ENCODE measurements at regions not wholly inside any gene's neighbourhood (a gene's known extent, or its start where the extent isn't known, plus 50 kb on each side); places are given as distances from the start of the nearest gene placed in this dataset.

DNA sequence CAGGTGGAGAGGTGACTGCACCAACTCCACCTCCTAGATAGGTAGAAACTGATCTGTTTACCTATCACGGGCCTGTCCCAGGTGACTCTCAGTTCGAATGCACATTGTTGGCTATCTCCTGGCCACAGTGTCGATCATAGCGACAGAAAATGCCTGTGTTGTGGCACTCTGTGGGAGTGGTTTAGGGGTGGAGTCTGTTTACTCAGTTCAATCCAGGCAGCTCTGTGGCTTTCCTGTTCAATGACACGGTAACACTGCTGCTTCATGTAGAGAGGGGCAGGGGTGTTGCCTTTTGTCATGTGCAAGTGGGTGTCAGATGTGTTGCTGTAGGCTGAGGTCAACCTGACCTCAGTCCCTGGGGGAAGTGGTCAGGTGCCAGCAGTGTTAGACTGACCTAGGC, 1602.4 kb downstream of the TECRL start:
- TF ChIP-seq, protein P1, sequence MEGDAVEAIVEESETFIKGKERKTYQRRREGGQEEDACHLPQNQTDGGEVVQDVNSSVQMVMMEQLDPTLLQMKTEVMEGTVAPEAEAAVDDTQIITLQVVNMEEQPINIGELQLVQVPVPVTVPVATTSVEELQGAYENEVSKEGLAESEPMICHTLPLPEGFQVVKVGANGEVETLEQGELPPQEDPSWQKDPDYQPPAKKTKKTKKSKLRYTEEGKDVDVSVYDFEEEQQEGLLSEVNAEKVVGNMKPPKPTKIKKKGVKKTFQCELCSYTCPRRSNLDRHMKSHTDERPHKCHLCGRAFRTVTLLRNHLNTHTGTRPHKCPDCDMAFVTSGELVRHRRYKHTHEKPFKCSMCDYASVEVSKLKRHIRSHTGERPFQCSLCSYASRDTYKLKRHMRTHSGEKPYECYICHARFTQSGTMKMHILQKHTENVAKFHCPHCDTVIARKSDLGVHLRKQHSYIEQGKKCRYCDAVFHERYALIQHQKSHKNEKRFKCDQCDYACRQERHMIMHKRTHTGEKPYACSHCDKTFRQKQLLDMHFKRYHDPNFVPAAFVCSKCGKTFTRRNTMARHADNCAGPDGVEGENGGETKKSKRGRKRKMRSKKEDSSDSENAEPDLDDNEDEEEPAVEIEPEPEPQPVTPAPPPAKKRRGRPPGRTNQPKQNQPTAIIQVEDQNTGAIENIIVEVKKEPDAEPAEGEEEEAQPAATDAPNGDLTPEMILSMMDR (IDR thresholded peaks at IDR 0.05; ENCODE audit: low read depth, low read length), result no peak
- H3K4me3 ChIP-seq (ENCODE audit: low read depth, low read length), result no peak overlapping the region

DNA sequence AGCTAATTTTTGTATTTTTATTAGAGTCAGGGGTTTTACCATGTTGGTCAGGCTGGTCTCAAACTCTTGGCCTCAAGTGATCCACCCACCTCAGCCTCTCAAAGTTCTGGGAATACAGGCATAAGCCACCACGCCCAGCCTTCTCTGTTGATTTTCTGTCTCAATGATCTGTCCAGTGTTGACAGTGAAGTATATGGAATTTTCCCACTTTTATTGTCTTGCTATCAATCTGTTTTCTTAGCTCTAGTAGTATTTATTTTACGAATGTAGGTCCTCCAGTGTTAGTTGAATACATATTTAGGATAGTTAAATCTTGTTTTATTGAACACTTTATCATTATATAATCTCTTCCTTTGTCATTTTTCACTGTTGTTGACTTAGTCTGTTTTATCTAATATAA, 1603.9 kb downstream of the ADGRL3 start:
- TF ChIP-seq, protein P1 (IDR thresholded peaks at IDR 0.05; ENCODE audit: low read depth, low read length), result no peak

DNA sequence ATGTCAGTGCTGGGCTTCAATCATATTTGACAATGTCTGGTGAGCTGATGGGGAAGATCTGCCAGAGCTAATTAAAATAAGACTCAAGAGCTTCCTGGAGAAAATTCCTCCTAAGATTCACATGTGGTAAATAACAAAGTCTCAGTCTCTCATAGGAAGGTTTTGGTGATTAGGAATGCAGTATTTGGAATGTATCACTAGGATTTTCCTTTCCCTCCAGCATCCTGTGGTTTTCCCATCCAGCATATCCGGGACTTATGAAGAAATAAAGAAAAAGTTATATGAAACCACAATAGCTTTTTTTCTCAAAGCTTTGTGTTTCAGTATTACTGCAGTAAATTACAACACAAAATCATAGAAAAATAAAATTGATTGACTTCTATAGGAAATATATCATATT, 1597.1 kb downstream of the ADGRL3 start:
- H3K4me3 ChIP-seq (ENCODE audit: low read depth, low read length), result no peak overlapping the region
- TF ChIP-seq, protein P1 (IDR thresholded peaks at IDR 0.05; ENCODE audit: low read depth, low read length), result no peak

More for the DNA sequence above, 1603.9 kb downstream of the ADGRL3 start:
- no peak overlapping the region for H3K4me3 ChIP-seq (ENCODE audit: low read depth, low read length)

DNA sequence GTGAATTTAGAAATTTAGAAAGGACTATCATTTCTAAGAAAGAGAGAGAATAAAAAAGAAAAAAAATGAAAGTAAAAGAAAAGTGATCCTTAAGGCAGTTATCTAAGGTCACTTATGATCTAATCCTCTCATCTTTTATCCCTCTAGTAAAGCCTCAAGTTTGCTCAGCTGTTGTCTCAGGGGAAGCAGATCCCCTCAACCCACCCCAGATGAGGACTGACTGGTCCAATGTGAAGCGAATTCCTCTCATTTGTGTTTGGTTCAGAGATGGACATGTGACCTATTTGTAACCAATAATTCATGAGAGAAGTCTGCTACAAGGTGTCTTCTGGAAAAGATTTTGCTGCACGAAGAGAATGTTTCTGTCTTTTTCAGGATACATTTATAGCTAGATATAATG, 1591.3 kb downstream of the ADGRL3 start:
- H3K4me3 ChIP-seq (ENCODE audit: low read depth, low read length), result no peak overlapping the region
- TF ChIP-seq, protein P1 (IDR thresholded peaks at IDR 0.05; ENCODE audit: low read depth, low read length), result no peak

DNA sequence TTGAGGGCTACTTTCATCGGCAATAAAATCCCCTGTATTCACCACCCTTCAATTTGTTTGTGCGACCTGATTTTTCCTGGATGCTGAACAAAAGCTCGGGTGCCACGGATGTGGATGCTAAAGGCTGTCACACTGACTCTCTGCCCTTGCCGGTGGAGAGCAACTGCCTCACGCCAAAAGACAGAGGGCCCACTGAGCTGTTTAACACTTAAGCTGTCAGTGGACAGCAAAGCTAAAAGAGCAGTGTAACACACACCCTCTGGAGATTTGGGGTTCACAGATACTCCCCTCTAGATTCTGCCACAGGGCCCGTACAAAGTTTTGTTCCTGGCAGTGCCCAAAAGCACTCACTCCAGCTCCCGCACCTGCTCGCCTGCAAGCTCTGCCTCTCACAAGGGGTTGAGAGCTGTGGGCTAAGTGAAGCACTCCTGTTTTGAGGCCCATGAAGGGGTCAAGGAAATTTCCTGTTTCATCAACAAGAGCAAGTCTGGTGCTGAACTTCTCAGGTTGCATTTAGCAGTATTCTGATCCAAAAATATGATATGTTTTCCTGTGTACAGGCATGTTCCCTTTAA, 1571.9 kb downstream of the ADGRL3 start:
- TF ChIP-seq, protein P1 (IDR thresholded peaks at IDR 0.05; ENCODE audit: low read depth, low read length), result no peak
- H3K4me3 ChIP-seq (ENCODE audit: low read depth, low read length), result no peak overlapping the region

DNA sequence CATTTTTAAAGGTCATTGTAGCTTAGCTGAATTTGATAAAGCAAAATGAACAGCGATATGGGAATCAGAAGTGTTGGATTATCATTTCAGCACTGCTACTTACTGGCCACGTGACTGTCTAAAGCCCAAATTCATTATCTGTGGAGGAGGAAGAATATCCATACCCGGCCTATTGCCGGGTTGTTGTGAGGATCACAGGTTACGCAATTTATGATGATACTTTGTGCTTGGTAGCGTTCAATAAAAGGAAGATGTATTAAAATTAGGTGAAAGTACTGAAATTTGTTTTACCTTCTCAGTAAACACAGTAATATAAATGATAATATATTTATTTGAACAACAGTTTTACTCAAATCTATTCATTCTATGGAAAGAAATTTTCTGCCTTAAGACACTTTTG, 1540.2 kb downstream of the ADGRL3 start:
- no peak overlapping the region for H3K4me3 ChIP-seq (ENCODE audit: low read depth, low read length)
- TF ChIP-seq, protein P1 (IDR thresholded peaks at IDR 0.05; ENCODE audit: low read depth, low read length), result no peak

DNA sequence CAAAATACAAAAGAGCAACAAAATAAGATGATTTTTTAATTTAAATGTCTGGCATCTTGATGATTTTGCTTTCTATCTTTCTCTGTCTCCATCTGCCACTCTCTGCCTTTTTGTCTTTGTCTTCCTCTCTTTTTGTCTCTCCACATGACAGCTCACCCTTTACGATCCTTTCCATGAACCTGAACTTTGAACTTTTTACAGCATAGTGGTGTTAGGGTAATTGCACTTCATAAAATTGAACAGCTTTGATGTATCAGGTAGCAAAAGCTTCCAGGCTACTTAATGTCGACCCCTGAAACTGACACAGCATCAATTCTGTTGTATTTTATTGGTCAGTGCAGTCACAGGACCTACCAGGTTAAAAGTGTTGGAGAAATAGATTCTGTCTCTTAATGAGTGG, 1517.0 kb downstream of the ADGRL3 start:
- TF ChIP-seq, protein P1 (IDR thresholded peaks at IDR 0.05; ENCODE audit: low read depth, low read length), result no peak
- no peak overlapping the region for H3K4me3 ChIP-seq (ENCODE audit: low read depth, low read length)

Measured in WI38 (cell line).